Activated CD8-positive, alpha-beta T cell treated with anti-CD3 and anti-CD28 coated beads for 36 hours (primary cell): ENCODE measurements at regions not wholly inside any gene's neighbourhood (a gene's known extent, or its start where the extent isn't known, plus 50 kb on each side); places are given as distances from the start of the nearest gene placed in this dataset.

ENCODE experiments used
- ATAC-seq: fragments of 200-7000 bp; cut with Tn5 transposase; one replicate; pipeline ENCODE4 v1.10.0; 2021; ENCODE audit warnings: mild to moderate bottlenecking, moderate library complexity
- CTCF ChIA-PET: fragments of 350-600 bp; sonication (Branson Sonifier 250); formaldehyde crosslinking; loops from one replicate; lab custom pipeline; 2021; ENCODE audit warnings: antibody characterized with exemption; lab: Charles Lee
- POLR2A ChIA-PET: fragments of 350-600 bp; sonication (Branson Sonifier 250); formaldehyde crosslinking; loops from one replicate; lab custom pipeline; 2021; ENCODE audit warnings: antibody characterized with exemption; lab: Charles Lee
- DNase-seq: peaks from one replicate; pipeline ENCODE4 v3.0.0-alpha.2; 2020
- H3K27ac Mint-ChIP-seq: one replicate; pipeline ENCODE4 v1.8.0; 2021; ENCODE audit warnings: mild to moderate bottlenecking, mixed read lengths
- H3K27me3 Mint-ChIP-seq: one replicate; pipeline ENCODE4 v1.8.0; 2021; ENCODE audit warnings: mixed read lengths
- H3K36me3 Mint-ChIP-seq: one replicate; pipeline ENCODE4 v1.8.0; 2021; ENCODE audit warnings: low read depth, mixed read lengths
- H3K4me1 Mint-ChIP-seq: one replicate; pipeline ENCODE4 v1.8.0; 2021; ENCODE audit warnings: low read depth, mixed read lengths
- H3K4me3 Mint-ChIP-seq: one replicate; pipeline ENCODE4 v1.8.0; 2021; ENCODE audit warnings: mild to moderate bottlenecking, moderate library complexity, mixed read lengths
- H3K9me3 Mint-ChIP-seq: one replicate; pipeline ENCODE4 v1.8.0; 2021; ENCODE audit warnings: mixed read lengths
- intact Hi-C: fragments of 100-400 bp; cut with micrococcal nuclease; formaldehyde crosslinking; loops from one replicate; pipeline ENCODE4 v1.10.0; 2022
- TF ChIP-seq, protein P1 (sequence below): fragments of 200-600 bp; IDR thresholded peaks from one replicate; pipeline ENCODE4 v1.8.0; 2022; ENCODE audit warnings: antibody characterized with exemption, mild to moderate bottlenecking

- H3K9me3 Mint-ChIP-seq: no peaks in the 10 kb centered on the region
- POLR2A ChIA-PET: no interaction called here
- intact Hi-C loops: no loop called here
Observed at GRCh38 chr5:106386287-106386686, 1284.5 kb downstream of the EFNA5 start.

GRCh38 chr5:106380736-106381135 lies 1290.0 kb downstream of the EFNA5 start:
- Mint-ChIP-seq H3K9me3 (peaks cover 3% of the 10 kb centered on the region), H3K4me3 (no peak overlapping the region), H3K27me3 (no peaks in the 10 kb centered on the region), H3K36me3 (no peaks in the 10 kb centered on the region), H3K4me1 (no peaks in the 10 kb centered on the region), H3K27ac (no peak overlapping the region)
- intact Hi-C loops: no loop called here
- DNase-seq (no peak), ATAC-seq (no peak)
- TF ChIP-seq, protein P1, sequence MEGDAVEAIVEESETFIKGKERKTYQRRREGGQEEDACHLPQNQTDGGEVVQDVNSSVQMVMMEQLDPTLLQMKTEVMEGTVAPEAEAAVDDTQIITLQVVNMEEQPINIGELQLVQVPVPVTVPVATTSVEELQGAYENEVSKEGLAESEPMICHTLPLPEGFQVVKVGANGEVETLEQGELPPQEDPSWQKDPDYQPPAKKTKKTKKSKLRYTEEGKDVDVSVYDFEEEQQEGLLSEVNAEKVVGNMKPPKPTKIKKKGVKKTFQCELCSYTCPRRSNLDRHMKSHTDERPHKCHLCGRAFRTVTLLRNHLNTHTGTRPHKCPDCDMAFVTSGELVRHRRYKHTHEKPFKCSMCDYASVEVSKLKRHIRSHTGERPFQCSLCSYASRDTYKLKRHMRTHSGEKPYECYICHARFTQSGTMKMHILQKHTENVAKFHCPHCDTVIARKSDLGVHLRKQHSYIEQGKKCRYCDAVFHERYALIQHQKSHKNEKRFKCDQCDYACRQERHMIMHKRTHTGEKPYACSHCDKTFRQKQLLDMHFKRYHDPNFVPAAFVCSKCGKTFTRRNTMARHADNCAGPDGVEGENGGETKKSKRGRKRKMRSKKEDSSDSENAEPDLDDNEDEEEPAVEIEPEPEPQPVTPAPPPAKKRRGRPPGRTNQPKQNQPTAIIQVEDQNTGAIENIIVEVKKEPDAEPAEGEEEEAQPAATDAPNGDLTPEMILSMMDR: no peak
- CTCF ChIA-PET: no interaction called here
- POLR2A ChIA-PET: no interaction called here

More at GRCh38 chr5:106386287-106386686, 1284.5 kb downstream of the EFNA5 start:
- ATAC-seq (no peak), DNase-seq (no peak)
- Mint-ChIP-seq H3K36me3 (no peaks in the 10 kb centered on the region), H3K27ac (no peak overlapping the region), H3K4me1 (no peaks in the 10 kb centered on the region), H3K27me3 (no peaks in the 10 kb centered on the region), H3K4me3 (no peak overlapping the region)
- CTCF ChIA-PET: no interaction called here
- TF ChIP-seq, protein P1: no peak

GRCh38 chr5:106376522-106376921 lies 1294.2 kb downstream of the EFNA5 start:
- Mint-ChIP-seq H3K9me3 (peaks cover 5% of the 10 kb centered on the region), H3K27ac (no peak overlapping the region), H3K4me3 (no peak overlapping the region), H3K27me3 (no peaks in the 10 kb centered on the region), H3K36me3 (no peaks in the 10 kb centered on the region), H3K4me1 (no peaks in the 10 kb centered on the region)
- intact Hi-C loops: no loop called here
- ATAC-seq: no peak
- DNase-seq: no peak
- POLR2A ChIA-PET: no interaction called here
- CTCF ChIA-PET: no interaction called here
- TF ChIP-seq, protein P1: no peak

DNA sequence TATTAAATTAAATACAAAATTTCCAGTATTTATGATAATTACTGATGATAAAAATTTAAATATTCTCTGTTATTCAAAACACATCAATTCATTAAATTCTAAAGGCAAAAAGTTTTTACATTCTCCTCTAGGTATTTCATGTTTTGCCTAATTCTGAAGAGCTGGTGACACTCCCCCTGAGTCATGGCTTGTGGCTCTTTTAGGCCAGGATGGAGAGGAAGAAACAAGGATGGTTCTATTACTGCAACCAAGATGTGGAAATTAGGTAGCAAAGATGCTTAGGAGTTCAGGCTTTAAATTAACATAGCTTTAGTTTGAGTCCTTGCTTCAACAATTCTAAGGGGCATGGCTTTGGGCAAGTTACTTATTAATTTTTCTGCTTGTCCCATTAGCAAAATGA lies 1295.8 kb downstream of the EFNA5 start:
- TF ChIP-seq, protein P1: no peak
- H3K27ac Mint-ChIP-seq: no peak overlapping the region

DNA sequence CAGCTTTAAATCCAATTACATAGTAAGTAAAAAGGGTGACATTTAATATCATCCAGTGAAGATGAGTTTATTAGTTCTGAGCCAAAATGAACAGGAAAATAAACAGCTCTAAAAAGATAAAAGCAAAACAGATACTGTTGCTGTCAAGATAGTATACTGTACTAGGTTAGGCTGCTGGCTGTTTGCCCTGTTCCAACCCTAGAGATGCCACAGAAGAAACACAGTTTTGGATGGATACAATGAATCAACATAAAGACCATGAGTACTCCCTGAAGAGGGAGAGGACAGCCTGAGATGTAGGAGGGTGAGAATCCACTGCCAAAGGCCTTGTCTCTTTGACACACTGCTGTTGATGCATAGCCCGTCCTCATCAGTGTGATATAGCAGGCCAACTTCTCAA lies 1302.7 kb downstream of the EFNA5 start:
- Mint-ChIP-seq H3K36me3 (no peaks in the 10 kb centered on the region), H3K4me1 (no peaks in the 10 kb centered on the region), H3K27ac (no peak overlapping the region), H3K4me3 (no peak overlapping the region), H3K27me3 (no peaks in the 10 kb centered on the region), H3K9me3 (peaks cover 11% of the 10 kb centered on the region)
- DNase-seq (no peak), ATAC-seq (no peak)
- TF ChIP-seq, protein P1: no peak
- POLR2A ChIA-PET: no interaction called here
- intact Hi-C loops: no loop called here
- CTCF ChIA-PET: no interaction called here

More for the DNA sequence above, 1295.8 kb downstream of the EFNA5 start:
- no peak for ATAC-seq
- Mint-ChIP-seq H3K27me3 (no peaks in the 10 kb centered on the region), H3K9me3 (peaks cover 12% of the 10 kb centered on the region), H3K4me1 (no peaks in the 10 kb centered on the region), H3K4me3 (no peak overlapping the region), H3K36me3 (no peaks in the 10 kb centered on the region)
- DNase-seq: no peak
- POLR2A ChIA-PET: no interaction called here
- intact Hi-C loops: no loop called here
- CTCF ChIA-PET: interaction anchor here (1.6 kb wide), 1 partner anchor 10 kb away, joined by 5 read pairs; no protein-coding TSS in a partner anchor
